ENCODE measurements at regions not wholly inside any gene's neighbourhood (a gene's known extent, or its start where the extent isn't known, plus 50 kb on each side); places are given as distances from the start of the nearest gene placed in this dataset.

GRCh38 chr11:70834984-70835560, 417.3 kb downstream of the SHANK2 start:
- DNase-seq (ENCODE audit: low read depth, low spot score): no peak
- peaks cover 84% of the 10 kb centered on the region for H3K9me3 ChIP-seq (ENCODE audit: control insufficient read depth, insufficient read depth, low read length)
- no peaks in the 10 kb centered on the region for H3K27me3 ChIP-seq (ENCODE audit: control insufficient read depth, insufficient read depth, low read length)
- TF ChIP-seq CTCF (IDR thresholded peaks at IDR 0.05; ENCODE audit: low read depth, low read length): no peak
- H3K4me3 ChIP-seq (ENCODE audit: low read depth, low read length): no peak overlapping the region
- H3K27ac ChIP-seq (ENCODE audit: low read depth, low read length): no peak overlapping the region
- ChIA-PET CTCF (no interaction called here), POLR2A (no interaction called here)

DNA sequence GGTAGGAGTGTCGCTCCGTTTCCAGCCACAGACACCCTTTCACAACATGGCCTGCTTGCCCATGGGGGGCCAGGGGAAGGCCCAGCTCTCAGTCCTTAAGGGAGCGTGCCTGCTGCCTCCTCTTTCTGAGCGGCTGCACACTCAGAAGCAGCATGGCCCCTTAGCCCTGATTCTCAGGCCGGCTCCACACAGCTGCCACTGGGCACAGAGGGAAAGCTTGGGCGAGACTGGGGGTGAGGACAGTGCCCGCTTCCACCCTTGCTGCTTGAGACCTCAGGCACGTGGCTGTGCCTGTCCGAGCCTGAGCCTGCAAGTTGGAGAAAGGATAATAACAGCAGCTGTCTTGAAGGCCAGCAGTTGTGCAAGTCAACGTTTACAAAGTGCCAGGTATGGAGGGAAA, 416.3 kb downstream of the SHANK2 start:
- ChIA-PET CTCF (no interaction called here), POLR2A (no interaction called here)
- DNase-seq (ENCODE audit: low read depth, low spot score): no peak
- H3K9me3 ChIP-seq (ENCODE audit: control insufficient read depth, insufficient read depth, low read length): peaks cover 84% of the 10 kb centered on the region
- H3K4me3 ChIP-seq (ENCODE audit: low read depth, low read length): no peak overlapping the region
- no peak for TF ChIP-seq CTCF (IDR thresholded peaks at IDR 0.05; ENCODE audit: low read depth, low read length)
- H3K27ac ChIP-seq (ENCODE audit: low read depth, low read length): no peak overlapping the region
- H3K27me3 ChIP-seq (ENCODE audit: control insufficient read depth, insufficient read depth, low read length): no peaks in the 10 kb centered on the region

DNA sequence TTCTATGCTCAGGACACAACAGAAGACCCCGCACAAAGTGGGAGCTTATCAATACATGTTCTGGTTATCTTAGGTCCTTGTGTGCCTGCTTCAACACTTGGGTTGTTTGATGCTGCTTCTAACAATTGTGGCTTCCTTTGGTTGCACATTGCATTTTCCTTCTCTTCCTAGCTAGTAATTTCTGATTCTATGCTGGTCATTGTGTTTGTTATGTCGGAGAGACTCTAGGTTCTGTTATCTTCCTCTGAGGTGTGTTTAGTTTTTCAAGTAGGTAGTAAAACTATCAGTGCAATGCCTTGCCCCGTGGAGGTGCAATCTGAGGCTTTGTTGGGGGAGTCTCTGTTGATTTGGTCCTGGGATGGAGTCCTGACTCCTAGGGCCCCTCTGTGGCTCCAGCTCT, 414.2 kb downstream of the SHANK2 start:
- ChIA-PET POLR2A (no interaction called here), CTCF (no interaction called here)
- peaks cover 82% of the 10 kb centered on the region for H3K9me3 ChIP-seq (ENCODE audit: control insufficient read depth, insufficient read depth, low read length)
- DNase-seq (ENCODE audit: low read depth, low spot score): no peak
- no peak overlapping the region for H3K4me3 ChIP-seq (ENCODE audit: low read depth, low read length)
- no peaks in the 10 kb centered on the region for H3K27me3 ChIP-seq (ENCODE audit: control insufficient read depth, insufficient read depth, low read length)
- H3K27ac ChIP-seq (ENCODE audit: low read depth, low read length): no peak overlapping the region
- no peak for TF ChIP-seq CTCF (IDR thresholded peaks at IDR 0.05; ENCODE audit: low read depth, low read length)

DNA sequence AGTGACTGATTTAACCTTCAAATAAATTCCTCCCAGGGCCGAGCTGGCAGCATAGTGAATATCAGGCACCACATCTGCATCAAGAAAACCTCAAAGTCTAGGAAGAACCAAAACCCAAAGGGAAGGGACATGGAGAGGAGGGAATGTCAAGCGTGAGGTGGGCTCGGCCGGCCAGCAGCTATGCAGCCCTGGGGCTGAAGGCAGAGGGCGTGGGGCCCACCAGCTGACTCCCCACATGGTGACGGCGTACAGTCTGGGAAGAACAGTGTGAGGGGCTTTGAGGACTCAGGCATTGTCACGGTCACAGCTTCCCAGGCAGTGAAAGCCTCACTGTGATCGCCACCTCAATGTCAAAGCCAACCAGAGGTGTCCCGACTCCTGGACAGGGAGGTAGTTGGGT, 412.5 kb downstream of the SHANK2 start:
- Histone ChIP-seq H3K27me3 (ENCODE audit: control insufficient read depth, insufficient read depth, low read length) (no peaks in the 10 kb centered on the region), H3K4me3 (ENCODE audit: low read depth, low read length) (no peak overlapping the region), H3K27ac (ENCODE audit: low read depth, low read length) (no peak overlapping the region), H3K9me3 (ENCODE audit: control insufficient read depth, insufficient read depth, low read length) (peaks cover 89% of the 10 kb centered on the region)
- no peak for DNase-seq (ENCODE audit: low read depth, low spot score)
- POLR2A ChIA-PET: no interaction called here
- CTCF ChIA-PET: no interaction called here
- TF ChIP-seq CTCF (IDR thresholded peaks at IDR 0.05; ENCODE audit: low read depth, low read length): no peak

- Histone ChIP-seq H3K27me3 (ENCODE audit: control insufficient read depth, insufficient read depth, low read length) (no peaks in the 10 kb centered on the region), H3K9me3 (ENCODE audit: control insufficient read depth, insufficient read depth, low read length) (peaks cover 86% of the 10 kb centered on the region), H3K27ac (ENCODE audit: low read depth, low read length) (no peak overlapping the region), H3K4me3 (ENCODE audit: low read depth, low read length) (no peak overlapping the region)
- ChIA-PET POLR2A (no interaction called here), CTCF (no interaction called here)
- DNase-seq (ENCODE audit: low read depth, low spot score): no peak
- no peak for TF ChIP-seq CTCF (IDR thresholded peaks at IDR 0.05; ENCODE audit: low read depth, low read length)
Measured at GRCh38 chr11:70841264-70841663, 411.1 kb downstream of the SHANK2 start.

Data from AG04450 (cell line).